Left lobe of liver (tissue), 2 donors: ENCODE measurements at regions not wholly inside any gene's neighbourhood (a gene's known extent, or its start where the extent isn't known, plus 50 kb on each side); places are given as distances from the start of the nearest gene placed in this dataset.

Experiments
- ATAC-seq: fragments of 200-7000 bp; cut with Tn5 transposase; one replicate; pipeline ENCODE4 v1.9.1; 2020; ENCODE audit warnings: mild to moderate bottlenecking, moderate library complexity
- DNase-seq: peaks from one replicate; pipeline ENCODE4 v3.0.0-alpha.2; 2020; ENCODE audit warnings: low spot score
- donor health status: DM: no; HTN: no; CAD: no; lungs with moderate emphysema.
- donor health status: DM: no; HTN: yes; CAD: no.

DNA sequence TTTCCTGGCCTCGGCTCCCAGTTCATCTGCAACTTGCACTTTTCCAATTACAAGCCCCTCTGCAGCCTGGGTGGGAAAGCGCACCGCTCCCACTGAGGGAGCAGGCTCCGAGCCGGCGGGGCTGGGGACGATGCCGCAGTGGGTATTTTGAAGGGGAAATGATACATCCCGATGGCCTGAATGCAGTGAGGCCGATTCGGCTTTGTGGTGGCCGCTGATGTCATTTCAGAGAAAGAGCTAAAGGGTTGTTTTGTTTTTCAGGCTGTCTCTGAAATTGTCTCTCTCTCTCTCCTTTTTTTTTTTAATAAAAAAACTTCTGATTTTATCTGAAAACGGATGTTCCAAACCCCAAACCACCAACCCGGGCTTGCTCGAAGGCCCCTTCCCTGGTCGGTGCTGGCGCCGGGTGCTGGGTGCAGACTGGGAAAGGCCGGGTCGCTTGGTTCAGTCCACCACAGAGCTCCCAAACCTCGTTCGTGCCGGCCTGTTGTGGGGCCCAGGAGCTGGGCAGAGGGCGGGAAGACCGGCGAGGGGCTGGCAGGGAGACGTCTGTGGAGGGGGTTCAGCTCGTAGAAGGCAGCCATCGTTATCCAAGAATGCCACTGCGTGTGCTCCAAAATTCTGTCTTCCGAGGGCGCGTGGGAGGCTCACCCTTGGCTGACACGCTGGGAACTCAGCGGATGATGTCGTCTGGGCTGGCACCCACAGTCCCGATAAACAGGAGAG lies 102.8 kb downstream of the FOXL1 start:
- DNase-seq = no peak
- ATAC-seq = no peak

DNA sequence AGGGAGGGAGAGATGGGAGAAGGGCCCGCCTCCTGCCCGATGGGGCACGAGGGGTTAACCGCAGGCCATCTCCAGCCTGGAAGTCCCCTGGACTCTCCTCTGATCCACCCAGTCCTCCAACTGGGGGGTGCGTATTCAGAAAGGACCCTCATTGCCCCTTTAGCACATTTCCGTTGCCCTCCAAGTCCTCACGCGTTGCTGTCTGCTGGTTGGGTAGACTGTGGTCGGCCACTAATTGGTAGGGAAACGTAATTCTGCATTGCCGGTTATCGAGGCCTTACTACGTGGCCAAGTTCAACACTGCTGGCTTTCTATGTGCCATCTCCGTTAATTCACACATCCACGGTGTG lies 103.4 kb downstream of the FOXL1 start:
- DNase-seq = no peak
- no peak for ATAC-seq

DNA sequence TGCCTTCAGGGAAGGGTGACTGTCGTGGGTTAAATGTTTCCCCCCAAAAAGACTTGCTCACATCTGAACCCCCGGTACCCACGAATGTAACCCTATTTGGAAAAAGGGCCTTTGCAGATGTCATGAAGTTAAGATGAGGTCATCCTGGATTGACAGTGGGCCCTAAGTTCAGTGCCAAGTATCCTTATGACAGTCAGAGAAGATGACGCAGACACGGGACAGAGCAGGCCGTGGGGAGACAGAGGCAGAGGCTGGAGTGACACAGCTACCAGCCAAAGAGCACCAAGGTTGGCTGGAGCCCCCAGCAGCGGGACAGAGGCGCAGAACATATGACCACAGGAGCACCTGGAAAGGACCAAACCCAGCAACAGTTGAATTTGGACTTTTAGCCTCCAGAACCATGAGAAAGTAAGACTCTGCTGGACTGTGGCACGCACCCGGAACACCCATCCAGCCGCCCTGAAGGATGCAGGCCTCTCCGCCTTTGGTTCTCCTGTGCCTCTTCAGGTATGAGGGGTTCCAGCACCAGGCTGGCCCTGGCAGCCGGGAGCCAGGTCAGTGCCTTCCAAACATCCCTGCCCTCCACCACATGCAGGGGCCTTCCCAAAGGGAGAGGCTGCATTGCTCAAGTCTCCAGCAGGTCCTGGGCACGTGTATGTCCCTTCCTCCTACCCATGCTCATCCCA lies 104.0 kb downstream of the FOXL1 start:
- DNase-seq (no peak), ATAC-seq (no peak)

DNA sequence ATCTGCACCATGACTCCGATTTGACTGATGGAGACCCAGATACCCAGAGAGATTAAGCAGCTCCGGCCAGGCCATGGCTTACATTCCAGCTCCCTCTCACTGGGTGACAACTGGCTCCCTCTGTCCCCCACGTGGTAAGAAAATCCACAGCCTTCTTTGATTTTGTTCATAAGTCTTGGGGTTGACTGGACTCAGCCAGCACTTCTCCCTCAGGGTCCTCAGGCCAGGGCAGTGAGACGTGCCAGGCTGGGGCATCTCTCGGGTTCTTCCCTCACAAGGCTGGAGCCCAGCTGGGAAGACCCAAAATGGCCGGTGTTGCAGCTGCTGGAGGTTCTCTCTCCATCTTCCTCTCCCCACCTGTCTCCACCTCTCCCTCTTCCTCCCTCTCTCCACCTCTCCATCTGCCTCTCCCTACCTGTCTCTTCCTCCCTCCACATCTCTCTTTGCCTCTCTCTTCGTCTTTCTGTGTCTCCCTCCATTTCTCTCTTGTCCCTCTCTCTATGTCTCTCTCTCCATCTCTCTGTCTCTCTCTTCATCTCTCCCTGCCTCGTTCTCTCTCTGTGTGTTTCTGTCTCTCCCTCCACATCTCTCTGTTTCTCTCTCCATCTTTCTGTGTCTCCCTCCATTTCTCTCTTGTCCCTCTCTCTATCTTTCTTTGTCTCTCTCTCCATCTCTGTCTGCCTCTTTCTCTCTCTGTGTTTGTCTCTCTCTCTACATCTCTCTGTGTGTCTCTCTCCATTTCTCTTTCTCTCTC lies 105.3 kb downstream of the FOXL1 start:
- ATAC-seq (no peak), DNase-seq (no peak)

DNA sequence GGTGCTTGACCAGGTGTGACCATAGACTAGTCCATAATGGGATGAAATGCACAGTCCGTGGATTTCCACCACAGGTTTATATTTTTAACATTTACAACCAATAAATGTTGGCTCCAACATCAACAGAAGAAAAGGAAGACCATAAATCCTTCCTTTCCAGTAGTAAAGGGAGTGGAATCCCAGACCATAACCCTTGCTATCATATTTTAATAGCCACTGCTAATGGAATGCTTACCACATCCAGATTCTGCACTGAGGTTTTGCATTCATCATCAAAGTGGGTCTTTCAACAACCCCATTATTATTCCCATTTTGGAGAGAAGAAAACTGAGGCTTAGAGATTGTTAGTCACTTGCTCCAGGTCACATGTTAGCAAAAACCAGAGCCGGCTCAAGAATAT lies 106.7 kb downstream of the FOXL1 start:
- ATAC-seq = no peak
- no peak for DNase-seq

DNA sequence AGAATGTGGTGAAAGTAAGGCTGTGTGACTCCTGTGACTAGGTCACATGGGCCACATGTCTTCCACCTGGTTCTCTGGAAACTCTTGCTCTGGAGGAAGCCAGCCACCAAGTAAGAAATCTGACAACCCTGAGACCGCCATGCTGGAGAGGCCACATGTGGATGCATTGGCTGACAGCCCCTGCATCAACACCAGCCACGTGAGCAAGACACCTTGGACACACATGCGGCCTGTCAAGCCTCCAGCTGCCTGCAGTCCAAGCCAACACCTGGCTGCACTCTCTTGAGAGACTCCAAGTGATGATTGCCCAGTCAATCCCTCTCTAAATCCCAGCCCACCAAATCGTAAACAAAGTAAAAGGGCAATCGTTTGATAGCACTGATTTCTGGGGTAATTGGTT lies 112.6 kb downstream of the FOXL1 start:
- DNase-seq (no peak), ATAC-seq (no peak)

DNA sequence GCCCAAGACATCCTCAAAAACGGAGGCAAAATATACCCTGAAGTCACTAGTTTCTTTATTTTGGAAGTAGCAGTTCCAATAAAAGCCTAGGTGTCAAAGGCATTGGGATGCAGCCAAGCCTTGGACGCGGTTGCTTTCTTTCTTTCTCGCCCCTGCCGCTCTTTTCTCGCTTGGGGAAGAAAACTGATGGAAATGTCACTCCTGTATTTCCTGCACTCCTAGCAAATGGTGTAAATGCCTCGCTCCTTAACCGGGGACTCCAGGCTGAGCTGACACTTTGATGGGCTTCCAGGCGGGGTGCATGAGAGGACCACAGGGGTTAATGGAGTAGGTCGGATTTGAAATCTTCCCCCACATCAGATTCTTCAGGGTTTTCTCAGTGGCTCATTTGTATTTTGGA lies 114.1 kb downstream of the FOXL1 start:
- DNase-seq = no peak
- ATAC-seq = no peak

DNA sequence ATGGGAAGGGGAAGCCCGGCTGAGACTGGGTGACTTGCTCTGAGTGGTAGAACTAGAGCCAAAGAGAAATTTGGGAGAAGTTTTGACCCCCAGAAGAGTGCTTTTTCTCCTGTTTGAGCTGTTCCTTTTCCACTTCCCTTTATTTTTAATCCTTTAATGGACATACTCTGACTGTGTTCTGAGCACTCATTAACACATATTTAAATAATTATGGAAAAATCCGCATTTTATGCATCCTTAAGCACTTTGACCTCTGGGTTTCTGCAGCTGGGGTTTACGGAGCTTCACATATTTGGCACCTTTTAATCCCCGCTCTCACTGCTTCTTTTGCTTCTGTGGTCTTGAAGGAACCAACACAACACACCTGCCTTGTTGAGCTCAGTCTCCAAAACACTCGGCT lies 114.7 kb downstream of the FOXL1 start:
- DNase-seq (no peak), ATAC-seq (no peak)

DNA sequence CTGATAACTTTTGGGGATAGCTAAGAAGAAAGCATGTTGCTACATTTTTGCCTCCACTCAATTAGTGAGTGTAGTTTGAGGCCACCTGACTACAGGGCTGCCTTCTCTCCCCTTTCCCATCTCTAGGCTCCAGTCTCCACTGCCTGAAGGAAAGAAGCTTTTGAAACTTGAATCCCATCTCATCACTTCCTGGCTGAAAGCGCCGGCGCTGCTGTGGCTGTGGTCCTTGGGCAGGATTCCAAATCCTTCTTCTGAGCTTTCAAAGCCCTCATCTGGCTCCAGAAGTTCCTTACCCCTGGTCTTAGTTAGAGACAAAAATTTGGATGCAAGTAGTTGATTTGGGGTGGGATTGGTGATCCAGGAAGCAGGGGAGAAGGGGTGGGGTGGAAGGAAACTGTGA lies 119.4 kb downstream of the FOXL1 start:
- DNase-seq (no peak), ATAC-seq (no peak)

DNA sequence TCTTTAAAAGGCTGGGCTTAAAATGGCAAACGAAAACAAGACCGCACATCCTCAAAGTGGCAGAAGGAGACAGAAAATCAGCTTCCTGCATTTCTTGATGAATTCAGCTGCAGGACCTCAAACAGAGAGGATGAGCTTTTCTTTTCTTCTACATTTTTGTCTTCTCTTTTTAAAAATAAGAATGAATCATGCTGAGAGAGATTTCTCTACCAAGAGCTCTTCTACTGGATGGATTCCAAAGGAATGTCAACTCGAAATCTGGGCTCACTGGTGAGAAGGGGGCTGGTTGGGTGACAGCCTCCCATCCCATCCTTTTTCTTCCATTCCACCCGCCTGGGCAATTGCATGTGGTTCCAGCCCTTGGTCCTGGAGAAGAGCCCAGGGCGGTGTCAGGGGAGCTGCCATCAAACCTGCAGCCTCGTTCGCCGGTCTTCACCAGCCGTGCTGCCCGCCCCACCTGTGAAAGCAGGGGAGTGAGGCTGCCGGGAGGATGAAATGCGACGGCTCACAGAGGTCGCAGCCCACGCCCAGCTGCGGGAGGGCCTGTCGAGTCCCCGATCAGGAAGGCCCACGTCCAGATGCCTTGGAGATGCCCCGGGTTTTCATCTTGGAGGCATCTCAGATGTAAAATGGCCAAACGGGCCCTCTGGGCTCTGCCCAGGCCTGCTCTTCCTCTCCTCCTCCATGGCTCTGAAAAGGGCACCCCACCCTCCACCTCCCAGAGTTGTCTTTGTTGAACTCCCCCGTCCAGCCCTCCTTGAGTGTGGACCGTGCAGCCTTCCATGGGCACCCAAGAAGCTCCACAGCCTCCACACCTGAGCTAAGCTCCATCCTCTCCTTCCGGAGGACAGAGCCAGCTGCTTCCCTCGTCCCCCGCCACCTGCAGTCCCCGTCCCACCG lies 121.9 kb downstream of the FOXL1 start:
- no peak for DNase-seq
- no peak for ATAC-seq

DNA sequence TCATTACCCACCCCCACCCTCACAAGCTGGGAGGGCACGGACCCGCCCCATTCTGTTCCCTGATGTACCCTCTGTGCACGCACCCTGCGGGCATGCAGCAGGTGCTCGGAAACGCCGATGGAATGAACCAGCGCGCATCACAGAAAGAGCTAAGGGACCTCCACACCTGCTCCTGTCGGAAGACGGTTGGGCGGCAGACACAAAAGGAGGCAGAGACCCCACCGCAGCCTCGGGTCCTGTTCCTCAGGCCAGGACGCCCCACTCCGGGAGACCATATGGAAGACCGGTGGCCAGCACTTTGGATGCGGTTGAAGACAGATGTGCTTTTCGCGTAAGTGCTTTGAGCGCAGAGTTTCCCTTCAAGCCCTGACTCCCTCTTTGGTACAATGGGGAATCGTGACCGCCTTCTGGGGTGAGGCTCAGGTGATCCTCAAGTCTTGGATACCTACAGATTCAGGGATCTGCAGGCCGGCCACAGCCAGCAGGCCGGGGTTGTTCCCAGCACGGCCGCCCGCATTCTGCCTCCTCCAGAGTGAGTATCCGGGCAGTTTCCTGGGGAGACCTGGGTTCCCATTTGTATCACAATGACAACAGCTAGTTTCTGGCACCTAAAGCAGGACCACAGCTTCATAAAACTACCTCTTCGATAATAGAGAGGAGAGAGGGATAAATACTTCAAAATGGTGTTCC lies 123.1 kb downstream of the FOXL1 start:
- no peak for ATAC-seq
- DNase-seq = no peak

DNA sequence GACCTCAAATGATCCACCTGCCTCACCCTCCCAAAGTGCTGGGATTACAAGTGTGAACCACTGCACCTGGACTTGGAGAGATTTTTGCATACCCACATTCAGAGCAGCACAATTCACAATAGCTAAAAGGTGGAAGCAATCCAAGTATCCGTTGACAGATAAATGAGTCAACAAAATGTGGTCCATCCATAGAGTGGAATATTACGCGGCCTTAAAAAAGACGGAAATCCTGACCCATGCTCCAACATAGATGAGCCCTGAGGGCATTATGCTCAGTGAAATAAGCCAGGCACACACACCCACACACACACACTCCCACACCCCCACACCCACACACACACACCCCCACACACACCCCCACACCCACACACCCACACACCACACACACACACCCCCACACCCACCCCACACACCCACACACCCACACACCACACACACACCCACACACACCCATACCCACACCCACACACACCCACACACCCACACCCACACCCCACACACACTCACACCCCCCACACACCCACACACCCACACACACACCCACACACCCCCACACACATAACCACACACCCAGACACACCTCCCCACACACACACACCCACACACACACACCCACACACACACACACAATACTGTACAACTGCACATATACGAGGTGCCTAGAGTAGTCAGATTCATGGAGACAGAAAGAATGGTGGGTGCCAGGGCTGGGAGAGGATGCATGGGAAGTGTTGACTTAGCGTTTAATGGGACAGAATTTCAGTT lies 124.7 kb downstream of the FOXL1 start:
- no peak for DNase-seq
- no peak for ATAC-seq

DNA sequence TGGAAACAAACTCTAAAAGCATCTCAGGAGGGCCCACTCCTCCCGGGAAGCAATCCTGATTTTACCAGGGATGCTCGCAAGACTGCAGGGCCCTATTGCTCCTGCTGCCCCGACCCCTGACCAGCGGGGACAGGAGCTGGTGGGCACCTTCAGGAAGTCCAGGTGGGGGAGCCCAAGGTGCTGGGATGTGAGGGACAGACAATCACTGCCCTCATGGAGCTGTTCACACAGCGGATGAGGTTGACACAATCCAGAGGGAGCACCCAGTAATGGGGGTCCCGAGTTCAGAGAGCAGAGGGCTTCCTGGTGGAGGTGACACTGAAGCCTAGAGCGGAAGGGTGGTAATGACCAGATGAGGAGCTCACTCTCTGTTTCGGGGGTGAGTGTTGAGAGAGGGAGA lies 126.2 kb downstream of the FOXL1 start:
- no peak for DNase-seq
- no peak for ATAC-seq

DNA sequence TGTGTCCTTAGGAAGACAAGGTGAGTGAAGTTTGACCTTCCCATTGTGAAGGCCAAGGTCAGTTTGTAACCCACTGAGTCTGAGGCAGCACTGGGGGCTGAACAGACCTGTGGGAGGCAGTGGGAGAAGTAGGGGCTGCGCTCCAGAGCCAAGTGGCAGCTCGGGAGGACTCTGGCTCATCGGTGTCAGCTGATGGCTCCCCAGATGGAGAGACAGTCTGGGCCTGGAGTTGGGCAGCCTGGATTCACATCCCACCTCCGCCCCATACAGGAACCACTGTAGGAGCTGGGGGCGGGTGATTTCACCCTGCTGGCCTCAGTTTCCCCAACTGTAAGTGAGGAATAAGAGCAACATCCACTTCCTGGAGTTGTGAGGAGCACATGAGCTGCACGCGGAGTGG lies 128.4 kb downstream of the FOXL1 start:
- no peak for DNase-seq
- ATAC-seq = no peak

DNA sequence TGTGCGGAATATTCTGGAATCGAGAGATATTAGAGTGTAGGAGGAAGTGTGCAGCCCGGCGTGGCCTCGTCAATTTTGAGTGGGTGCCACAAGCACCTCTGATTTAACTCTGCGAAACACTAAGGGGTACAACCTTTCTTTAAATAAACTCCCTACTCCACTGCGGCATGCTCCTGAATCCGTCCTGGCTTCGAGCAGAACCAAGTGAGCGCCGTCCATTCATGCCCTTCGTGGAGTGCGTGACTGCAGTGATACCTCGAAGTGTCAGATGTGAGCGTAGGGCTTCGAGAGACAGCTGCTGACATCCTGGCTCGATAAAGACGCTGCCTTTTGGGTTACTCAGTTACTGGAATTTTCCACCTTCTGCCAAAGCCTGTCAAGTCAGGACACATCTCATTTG lies 128.8 kb downstream of the FOXL1 start:
- DNase-seq = no peak
- no peak for ATAC-seq

DNA sequence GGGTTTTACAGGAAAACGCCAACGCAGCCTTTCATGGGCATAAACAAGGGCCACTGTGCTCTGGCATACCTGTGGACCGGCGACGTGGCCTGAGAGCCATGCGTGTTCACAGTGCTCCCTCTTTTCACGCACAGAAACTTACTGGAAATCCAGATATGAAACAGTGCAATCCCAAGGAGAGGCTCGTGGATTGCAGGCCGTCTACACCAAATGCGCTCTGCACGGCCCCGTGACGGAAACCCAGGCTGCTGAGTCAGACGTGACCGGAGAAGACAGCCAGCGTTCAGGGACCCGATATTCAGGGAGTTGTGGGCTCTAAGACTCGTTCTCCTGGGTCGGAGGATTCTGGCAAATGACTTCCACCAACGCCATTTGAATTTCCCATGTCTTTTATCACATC lies 129.2 kb downstream of the FOXL1 start:
- no peak for DNase-seq
- no peak for ATAC-seq

DNA sequence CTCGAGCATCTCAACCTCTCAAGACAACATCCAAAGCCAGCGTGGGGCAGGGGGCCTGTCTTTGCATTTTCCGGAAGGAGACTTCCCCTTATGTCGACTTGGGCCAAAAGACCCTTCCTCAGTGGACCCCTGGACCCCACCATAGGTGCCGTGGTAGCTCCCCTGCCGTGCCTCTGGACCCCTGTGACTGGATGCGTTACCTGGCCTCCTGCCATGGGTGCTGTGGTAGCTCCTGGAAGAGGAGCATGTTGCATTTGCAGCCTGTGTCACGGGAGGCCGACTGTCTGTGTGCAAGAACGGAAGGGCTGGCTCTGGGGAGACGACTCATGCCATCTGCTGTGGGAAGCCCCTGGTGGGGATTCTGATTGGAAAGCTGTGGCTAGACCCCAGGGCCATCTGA lies 130.1 kb downstream of the FOXL1 start:
- no peak for DNase-seq
- no peak for ATAC-seq

DNA sequence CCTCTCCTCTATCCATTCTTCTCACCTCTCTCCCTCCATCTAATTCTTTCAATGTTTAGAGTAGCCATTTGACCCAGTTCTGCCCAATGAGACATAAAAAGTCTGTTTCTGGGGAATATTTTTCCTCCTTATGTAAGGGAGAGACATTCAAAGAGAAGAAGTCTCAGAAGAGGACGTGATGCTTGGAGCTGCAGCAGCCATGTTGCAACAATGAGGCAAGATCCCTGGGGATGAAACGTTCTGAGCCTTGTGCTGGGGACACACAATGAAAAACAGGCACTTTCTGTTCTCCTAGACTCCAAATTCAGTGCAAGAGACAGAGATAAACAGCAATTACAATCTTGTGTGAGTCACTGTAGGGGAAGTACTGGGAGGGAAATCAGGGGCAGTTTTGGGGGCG lies 130.8 kb downstream of the FOXL1 start:
- ATAC-seq (no peak), DNase-seq (no peak)

DNA sequence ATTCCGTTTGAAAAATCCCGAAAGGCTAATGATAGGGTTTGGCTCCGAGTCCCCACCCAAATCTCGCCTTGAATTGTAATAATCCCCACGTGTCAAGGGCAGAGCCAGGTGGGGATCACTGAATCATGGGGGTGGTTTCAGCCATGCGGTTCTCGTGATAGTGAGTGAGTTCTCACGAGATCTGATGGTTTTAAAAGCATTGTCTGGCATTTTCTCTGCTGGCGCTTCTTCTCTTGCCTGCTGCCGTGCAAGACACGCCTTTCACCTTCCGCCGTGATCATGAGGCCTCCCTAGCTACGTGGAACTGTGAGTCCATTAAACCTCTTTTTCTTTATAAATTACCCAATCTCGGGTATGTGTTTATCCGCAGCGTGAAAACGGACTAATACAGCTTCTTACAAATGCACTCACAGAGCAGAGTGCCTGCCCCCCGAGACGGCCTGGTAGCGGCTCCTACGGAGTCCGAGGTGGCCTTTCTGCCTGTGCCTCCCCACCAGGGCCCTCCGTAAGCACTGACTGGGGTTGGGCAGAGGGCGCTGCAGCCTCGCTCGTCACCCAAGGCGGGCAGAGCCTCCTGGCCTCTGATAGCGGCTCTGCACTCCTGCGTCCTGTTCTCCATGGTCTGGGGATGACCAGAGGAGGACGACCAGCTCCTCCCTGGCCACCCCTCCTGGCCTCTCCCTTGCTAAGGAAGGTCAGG lies 131.7 kb downstream of the FOXL1 start:
- DNase-seq (no peak), ATAC-seq (no peak)
